Chondrocyte (in vitro differentiated cells): ENCODE measurements at regions not wholly inside any gene's neighbourhood (a gene's known extent, or its start where the extent isn't known, plus 50 kb on each side); places are given as distances from the start of the nearest gene placed in this dataset.
"Not testable (repeated sequence)": the region's sequence is repeated elsewhere in the genome, so short reads cannot be mapped to it uniquely, and the experiment has no call there.

Experiments used
- DNase-seq: peaks from one replicate; pipeline ENCODE4 v3.0.0; 2021; ENCODE audit warnings: mixed read lengths, low spot score
- H3K27ac Mint-ChIP-seq: one replicate; pipeline ENCODE4 v1.8.0; 2021; ENCODE audit warnings: mild to moderate bottlenecking, moderate library complexity, mixed read lengths; ENCODE audit not compliant: unreplicated experiment
- H3K27me3 Mint-ChIP-seq: 2 replicates; pipeline ENCODE4 v1.8.0; 2021; ENCODE audit warnings: low read depth, mixed read lengths
- H3K36me3 Mint-ChIP-seq: 2 replicates; pipeline ENCODE4 v1.8.0; 2021; ENCODE audit warnings: low read depth, mixed read lengths
- H3K4me1 Mint-ChIP-seq: 2 replicates; pipeline ENCODE4 v1.8.0; 2021; ENCODE audit warnings: low read depth, mild to moderate bottlenecking, mixed read lengths
- H3K4me3 Mint-ChIP-seq: one replicate; pipeline ENCODE4 v1.8.0; 2021; ENCODE audit warnings: mild to moderate bottlenecking, moderate library complexity, mixed read lengths; ENCODE audit not compliant: unreplicated experiment
- H3K9me3 Mint-ChIP-seq: 2 replicates; pipeline ENCODE4 v1.8.0; 2021; ENCODE audit warnings: low read depth, mixed read lengths
- CTCF ChIP-seq: fragments of 200-600 bp; sonication (generic); IDR thresholded peaks from 2 replicates; pipeline ENCODE4 v1.5.0; 2021; ENCODE audit warnings: antibody characterized with exemption, mild to moderate bottlenecking, moderate library complexity

- Mint-ChIP-seq H3K36me3 (no peaks in the 10 kb centered on the region), H3K27me3 (no peaks in the 10 kb centered on the region), H3K9me3 (no peaks in the 10 kb centered on the region), H3K4me1 (no peaks in the 10 kb centered on the region), H3K27ac (no peak overlapping the region), H3K4me3 (no peak overlapping the region)
- DNase-seq: no peak
- TF ChIP-seq CTCF: peak; percentile 58
Observed at GRCh38 chr20:12570371-12570770, 438.4 kb upstream of the SPTLC3 start.

- H3K9me3 Mint-ChIP-seq: no peaks in the 10 kb centered on the region
- no peak for DNase-seq
- TF ChIP-seq CTCF: no peak
- no peaks in the 10 kb centered on the region for H3K36me3 Mint-ChIP-seq
- no peaks in the 10 kb centered on the region for H3K27me3 Mint-ChIP-seq
- no peaks in the 10 kb centered on the region for H3K4me1 Mint-ChIP-seq
- no peak overlapping the region for H3K4me3 Mint-ChIP-seq
- H3K27ac Mint-ChIP-seq: no peak overlapping the region
Observed at GRCh38 chr20:12573442-12573841, 435.3 kb upstream of the SPTLC3 start.

- H3K27me3 Mint-ChIP-seq: no peaks in the 10 kb centered on the region
- no peak overlapping the region for H3K4me3 Mint-ChIP-seq
- H3K4me1 Mint-ChIP-seq: no peaks in the 10 kb centered on the region
- H3K27ac Mint-ChIP-seq: no peak overlapping the region
- TF ChIP-seq CTCF: no peak
- no peak for DNase-seq
- no peaks in the 10 kb centered on the region for H3K9me3 Mint-ChIP-seq
- H3K36me3 Mint-ChIP-seq: no peaks in the 10 kb centered on the region
Observed at GRCh38 chr20:12575352-12576095, 433.2 kb upstream of the SPTLC3 start.

- no peak for TF ChIP-seq CTCF
- no peak overlapping the region for H3K4me3 Mint-ChIP-seq
- peaks cover 2% of the 10 kb centered on the region for H3K9me3 Mint-ChIP-seq
- no peak overlapping the region for H3K27ac Mint-ChIP-seq
- H3K27me3 Mint-ChIP-seq: no peaks in the 10 kb centered on the region
- no peak for DNase-seq
- H3K36me3 Mint-ChIP-seq: no peaks in the 10 kb centered on the region
- no peaks in the 10 kb centered on the region for H3K4me1 Mint-ChIP-seq
Observed at GRCh38 chr20:12577213-12577612, 431.6 kb upstream of the SPTLC3 start.

GRCh38 chr20:12581644-12582289, 427.0 kb upstream of the SPTLC3 start:
- H3K4me1 Mint-ChIP-seq: no peaks in the 10 kb centered on the region
- peaks cover 10% of the 10 kb centered on the region for H3K9me3 Mint-ChIP-seq
- H3K27me3 Mint-ChIP-seq: no peaks in the 10 kb centered on the region
- no peaks in the 10 kb centered on the region for H3K36me3 Mint-ChIP-seq
- no peak overlapping the region for H3K27ac Mint-ChIP-seq
- H3K4me3 Mint-ChIP-seq: no peak overlapping the region
- DNase-seq: no peak
- no peak for TF ChIP-seq CTCF

GRCh38 chr20:12582710-12583109, 426.1 kb upstream of the SPTLC3 start:
- not testable (repeated sequence) for H3K27me3 Mint-ChIP-seq, H3K9me3 Mint-ChIP-seq, DNase-seq, H3K36me3 Mint-ChIP-seq, H3K27ac Mint-ChIP-seq, H3K4me1 Mint-ChIP-seq, H3K4me3 Mint-ChIP-seq
